K562 (cell line): ENCODE measurements at regions not wholly inside any gene's neighbourhood (a gene's known extent, or its start where the extent isn't known, plus 50 kb on each side); places are given as distances from the start of the nearest gene placed in this dataset.

ENCODE experiments used
- ATAC-seq: fragments of 200-7000 bp; cut with Tn5 transposase; 3 replicates; pipeline ENCODE4 v1.9.1; 2020; ENCODE audit warnings: moderate library complexity
- BruUV-seq: library from RNA; stranded (reverse); fragments of 400-500 nt; replicated peaks from 2 replicates; lab custom pipeline; 2021; lab: Mats Ljungman, UMichigan
- CTCF ChIA-PET: fragments of 300-600 bp; formaldehyde crosslinking; extraction: SDS; loops from one replicate; lab custom pipeline; 2021; ENCODE audit warnings: low intra/inter-chr PET ratio; lab: Yijun Ruan, JAX
- POLR2A ChIA-PET: fragments of 300-600, 350-650 bp; sonication (Branson Sonifier 250); formaldehyde crosslinking; extraction: SDS; loops from one replicate; lab custom pipeline; 2021; ENCODE audit warnings: antibody characterized with exemption, inconsistent platforms; lab: Yijun Ruan, JAX
- DNase-seq, 4 experiments: peaks; one replicate each; pipeline versions ENCODE4 v3.0.0 to v3.0.0-alpha.2; 2011 to 2018; ENCODE audit warnings: low spot score in 3 of 4, mixed read lengths in 3 of 4; ENCODE audit errors: extremely low read depth in 1 of 4
- FAIRE-seq: peaks from 2 replicates; lab custom pipeline; 2011; peaks lifted over from hg19 to GRCh38; lab: Jason Lieb, UNC
- H2AFZ ChIP-seq: 2 replicates; pipeline ENCODE4 v1.6.0; 2011; ENCODE audit warnings: low read depth, low read length, control low read depth, inconsistent platforms
- H3K27ac ChIP-seq: fragments of 200-600 bp; 3 replicates; pipeline ENCODE4 v1.8.0; 2011; ENCODE audit warnings: low read depth, mild to moderate bottlenecking, control low read depth, inconsistent platforms, low read length, moderate library complexity, mixed read lengths; ENCODE audit errors: extremely low read depth
- H3K27me3 ChIP-seq, 2 experiments: fragments of 300-600 bp in 1 of 2; 2 replicates in 1 of 2; 3 replicates in 1 of 2; pipeline versions ENCODE4 v1.6.0 to v1.8.0; 2011; ENCODE audit warnings: inconsistent platforms in 2 of 2, low read length in 2 of 2, mild to moderate bottlenecking in 1 of 2, mixed read lengths in 1 of 2, moderate library complexity in 1 of 2; ENCODE audit not compliant: control insufficient read depth in 2 of 2, insufficient read depth in 2 of 2
- H3K36me3 ChIP-seq: fragments of 300-600 bp; 3 replicates; pipeline ENCODE4 v1.8.0; 2011; ENCODE audit warnings: mild to moderate bottlenecking, low read length, inconsistent platforms; ENCODE audit not compliant: control insufficient read depth, insufficient read depth
- H3K4me1 ChIP-seq, 2 experiments: fragments of 200-600 bp in 1 of 2; replicated peaks in 1 of 2; 2 replicates in 1 of 2; 3 replicates in 1 of 2; pipeline versions ENCODE4 v1.5.1 to v1.8.0; 2011; ENCODE audit warnings: inconsistent platforms in 2 of 2, low read length in 2 of 2, mild to moderate bottlenecking in 1 of 2, mixed read lengths in 1 of 2, moderate library complexity in 1 of 2; ENCODE audit not compliant: control insufficient read depth in 2 of 2, insufficient read depth in 2 of 2
- H3K4me2 ChIP-seq: 2 replicates; pipeline ENCODE4 v1.6.1; 2011; ENCODE audit warnings: low read length, control low read depth, inconsistent platforms, mixed read lengths; ENCODE audit not compliant: insufficient read depth
- H3K4me3 ChIP-seq: fragments of 200-600 bp; sonication (generic), shearing (Covaris generic); 2 replicates; pipeline ENCODE4 v1.5.1; 2016; ENCODE audit warnings: control low read depth, inconsistent platforms
- H3K79me2 ChIP-seq: fragments of 200-600 bp; 3 replicates; pipeline ENCODE4 v1.8.0; 2011; ENCODE audit warnings: low read length, inconsistent platforms; ENCODE audit not compliant: control insufficient read depth, insufficient read depth
- H3K9ac ChIP-seq, 2 experiments: 2 replicates each; pipeline versions ENCODE4 v1.6.0 to v1.6.1; 2011; ENCODE audit warnings: low read depth in 2 of 2, low read length in 2 of 2, control low read depth in 1 of 2, inconsistent platforms in 1 of 2, mild to moderate bottlenecking in 1 of 2, mixed read lengths in 1 of 2; ENCODE audit not compliant: insufficient read depth in 1 of 2
- H3K9me1 ChIP-seq: one replicate; pipeline ENCODE4 v1.6.0; 2011; ENCODE audit warnings: inconsistent platforms, mild to moderate bottlenecking, low read length, moderate library complexity; ENCODE audit not compliant: control insufficient read depth, insufficient read depth
- H3K9me3 ChIP-seq: replicated peaks from 2 replicates; pipeline ENCODE4 v1.5.1; 2011; ENCODE audit warnings: low read depth, low read length, inconsistent platforms; ENCODE audit not compliant: control insufficient read depth, insufficient read depth
- H4K20me1 ChIP-seq: replicated peaks from 2 replicates; pipeline ENCODE4 v1.6.1; 2011; ENCODE audit warnings: low read length, inconsistent platforms, mixed read lengths; ENCODE audit not compliant: control insufficient read depth, insufficient read depth
- BRD4 ChIP-seq: fragments of 200-600 bp; sonication (generic); IDR thresholded peaks from 2 replicates; pipeline ENCODE4 v1.6.1; 2017; ENCODE audit warnings: inconsistent platforms
- CBX5 ChIP-seq: IDR thresholded peaks from 2 replicates; pipeline ENCODE4 v1.6.1; 2014; ENCODE audit warnings: low read depth, borderline replicate concordance
- CHAMP1 ChIP-seq: fragments of 450-650 bp; IDR thresholded peaks from 2 replicates; pipeline ENCODE4 v1.6.1; 2016; ENCODE audit warnings: mild to moderate bottlenecking
- FOS ChIP-seq: IDR thresholded peaks from 3 replicates; pipeline ENCODE4 v1.6.1; 2011; ENCODE audit not compliant: insufficient read length; ENCODE audit errors: extremely low read depth
- MTA2 ChIP-seq: fragments of 450-650 bp; IDR thresholded peaks from 2 replicates; pipeline ENCODE4 v1.6.1; 2016; ENCODE audit warnings: low read depth
- RCOR1 ChIP-seq, 2 experiments: IDR thresholded peaks; 2 replicates each; pipeline ENCODE4 v1.6.1; 2012; ENCODE audit warnings: low read depth in 2 of 2, low read length in 2 of 2, borderline replicate concordance in 1 of 2, improper control_type of control experiment in 1 of 2
- SIX5 ChIP-seq, 2 experiments: IDR thresholded peaks; 2 replicates each; pipeline ENCODE4 v1.6.1; 2011; ENCODE audit warnings: low read length in 2 of 2, borderline replicate concordance in 1 of 2, low read depth in 1 of 2, mild to moderate bottlenecking in 1 of 2, moderate library complexity in 1 of 2; ENCODE audit not compliant: insufficient read depth in 1 of 2
- SRSF1 ChIP-seq: fragments of 200-400 bp; formaldehyde crosslinking; IDR thresholded peaks from 2 replicates; pipeline ENCODE4 v1.6.1; 2017; ENCODE audit warnings: mild to moderate bottlenecking, low read depth, low read length, moderate library complexity
- TAL1 ChIP-seq: fragments of 450-650 bp; IDR thresholded peaks from 2 replicates; pipeline ENCODE4 v1.6.1; 2016; ENCODE audit warnings: mild to moderate bottlenecking
- TEAD2 ChIP-seq: fragments of 450-650 bp; IDR thresholded peaks from 2 replicates; pipeline ENCODE4 v1.6.1; 2016; ENCODE audit warnings: missing genetic modification characterization, control low read depth, missing compliant biosample characterization
- TEAD4 ChIP-seq, 2 experiments: sonication (generic) in 1 of 2; formaldehyde crosslinking in 1 of 2; IDR thresholded peaks; 2 replicates each; pipeline versions ENCODE4 v1.6.1 to v1.8.0; 2012 to 2022; ENCODE audit warnings: borderline replicate concordance in 1 of 2, inconsistent platforms in 1 of 2, low read length in 1 of 2, mild to moderate bottlenecking in 1 of 2, missing genetic modification reagents in 1 of 2
- WGBS: fragments of 100-300 bp; shearing (Covaris generic); methylation state at CpG from one replicate; pipeline ENCODE4 v1.1.6; 2016; ENCODE audit warnings: low coverage, mixed read lengths; ENCODE audit not compliant: insufficient coverage; ENCODE audit errors: missing lambda C conversion rate; 5-methylcytosine and 5-hydroxymethylcytosine counted together
- in situ Hi-C: fragments of 300-500 bp; cut with MboI; formaldehyde crosslinking; loops from 4 replicates; pipeline ENCODE4 v1.15.0; 2018; ENCODE audit warnings: inconsistent platforms, mixed read lengths
- intact Hi-C: fragments of 100-400 bp; cut with micrococcal nuclease; formaldehyde crosslinking; loops from 2 replicates; pipeline ENCODE4 v1.14.2; 2022
- TF ChIP-seq, protein P1 (sequence below): fragments of 250-450 bp; sonication (Bioruptor Pico); IDR thresholded peaks from 2 replicates; pipeline ENCODE4 v1.5.0; 2021

DNA sequence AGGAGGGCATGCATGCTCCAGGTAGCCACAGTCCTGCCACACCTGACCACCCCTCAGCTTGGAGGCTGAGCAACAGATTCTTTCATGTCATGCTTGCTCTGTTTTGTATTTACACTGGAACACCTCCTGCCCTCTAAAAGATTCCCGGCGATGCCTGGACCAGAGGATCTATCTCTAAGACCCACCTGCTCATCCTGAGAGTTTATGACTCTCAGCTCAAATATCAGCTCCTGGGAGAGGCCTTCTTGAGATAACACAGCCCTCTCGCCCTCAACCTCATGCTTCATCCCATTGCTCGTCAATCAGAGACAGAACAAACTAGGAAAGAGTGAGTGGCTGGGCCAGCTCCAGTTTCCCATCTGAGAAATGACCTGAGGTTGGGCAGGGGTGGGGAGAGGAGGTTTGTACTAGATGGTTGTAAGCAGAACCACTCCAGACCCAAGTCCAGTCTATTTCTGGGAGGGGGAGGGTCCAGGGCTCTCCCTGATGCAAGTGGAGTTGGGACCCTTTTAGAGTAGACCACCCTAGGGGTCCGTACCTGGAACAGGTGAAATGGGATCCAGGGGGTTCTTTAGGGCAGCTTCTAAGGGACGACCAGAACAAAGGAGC is 524.5 kb downstream of the MATN1 start (continued):
- no peak for TF ChIP-seq FOS
- TF ChIP-seq SIX5 (IDR thresholded peaks at IDR 0.05; ENCODE audit: borderline replicate concordance in 1 of 2, insufficient read depth in 1 of 2, low read depth in 1 of 2, low read length in 2 of 2), result no peak
- TF ChIP-seq TEAD4 (IDR thresholded peaks at IDR 0.05; ENCODE audit: low read length), result peak; percentile 42; the same call in 1 of the 2 replicates
- TF ChIP-seq TEAD4 (CRISPR knock-in tag; IDR thresholded peaks at IDR 0.05; ENCODE audit: borderline replicate concordance), result no peak
- peak in 1 of 2 experiments; percentile 86; a peak in 2 of 4 replicates for TF ChIP-seq RCOR1 (IDR thresholded peaks at IDR 0.05; ENCODE audit: borderline replicate concordance in 1 of 2, low read depth in 2 of 2, low read length in 2 of 2)
- peak; percentile 85 for TF ChIP-seq TAL1
- peak; percentile 70 for TF ChIP-seq MTA2

GRCh38 chr1:30198451-30198760 is 525.0 kb downstream of the MATN1 start:
- no peak overlapping the region for H3K4me2 ChIP-seq
- H3K9me1 ChIP-seq, result no peaks in the 10 kb centered on the region
- no peak for DNase-seq
- no peak for FAIRE-seq
- intact Hi-C loops, result no loop called here
- no peak overlapping the region for H3K9ac ChIP-seq
- TF ChIP-seq CHAMP1, result no peak
- TF ChIP-seq, protein P1, sequence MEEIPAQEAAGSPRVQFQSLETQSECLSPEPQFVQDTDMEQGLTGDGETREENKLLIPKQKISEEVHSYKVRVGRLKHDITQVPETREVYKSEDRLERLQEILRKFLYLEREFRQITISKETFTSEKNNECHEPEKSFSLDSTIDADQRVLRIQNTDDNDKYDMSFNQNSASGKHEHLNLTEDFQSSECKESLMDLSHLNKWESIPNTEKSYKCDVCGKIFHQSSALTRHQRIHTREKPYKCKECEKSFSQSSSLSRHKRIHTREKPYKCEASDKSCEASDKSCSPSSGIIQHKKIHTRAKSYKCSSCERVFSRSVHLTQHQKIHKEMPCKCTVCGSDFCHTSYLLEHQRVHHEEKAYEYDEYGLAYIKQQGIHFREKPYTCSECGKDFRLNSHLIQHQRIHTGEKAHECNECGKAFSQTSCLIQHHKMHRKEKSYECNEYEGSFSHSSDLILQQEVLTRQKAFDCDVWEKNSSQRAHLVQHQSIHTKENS (CRISPR knock-in tag), result no peak
- no peak for TF ChIP-seq TEAD2 (tag)
- no peak for TF ChIP-seq BRD4
- no peak for TF ChIP-seq CBX5
- TF ChIP-seq SRSF1, result no peak
- no TSS peak for BruUV-seq
- 0 out of 2 replicates have a peak, but pooled peaks cover 2% of the 10 kb centered on the region for H4K20me1 ChIP-seq
- POLR2A ChIA-PET, result interaction anchor here (0.6 to 1.9 kb wide), 4 partner anchors 12 to 116 kb away, joined by 3 to 4 read pairs (median 4); no protein-coding TSS in a partner anchor
- H3K36me3 ChIP-seq, result no peaks in the 10 kb centered on the region
- H3K4me3 ChIP-seq, result no peak overlapping the region
- H2AFZ ChIP-seq, result no peak overlapping the region
- CTCF ChIA-PET, result no interaction called here
- H3K27me3 ChIP-seq, result peaks cover 4 to 31% of the 10 kb centered on the region in 2 experiments; a peak in 3 of 5 replicates
- 0 out of 2 replicates have a peak, but pooled peaks cover 6% of the 10 kb centered on the region for H3K9me3 ChIP-seq
- no peaks in the 10 kb centered on the region; a peak in 1 of 5 replicates for H3K4me1 ChIP-seq
- no peak overlapping the region for H3K27ac ChIP-seq
- ATAC-seq, result no peak
- in situ Hi-C loops, result no loop called here
- no peaks in the 10 kb centered on the region for H3K79me2 ChIP-seq
- 4% methylated on average over 2 of the region's 2 CpGs for WGBS
